MM.1S (cell line): ENCODE measurements at regions not wholly inside any gene's neighbourhood (a gene's known extent, or its start where the extent isn't known, plus 50 kb on each side); places are given as distances from the start of the nearest gene placed in this dataset.

Experiments used
- CTCF ChIP-seq: fragments of 300-600 bp; sonication (generic); IDR thresholded peaks from 2 replicates; pipeline ENCODE4 v1.5.1; 2016; ENCODE audit warnings: antibody characterized with exemption, low read length, mixed read lengths
- EZH2 ChIP-seq: fragments of 300-600 bp; sonication (generic); optimal IDR thresholded peaks from 2 replicates; pipeline ENCODE3; 2017; ENCODE audit warnings: low read depth, mild to moderate bottlenecking, antibody characterized with exemption, low read length, mixed read lengths

GRCh38 chr18:61699397-61700110 is 193.3 kb downstream of the RNF152 start:
- TF ChIP-seq CTCF = no peak
- no peak for TF ChIP-seq EZH2
